PC-9 (cell line): ENCODE measurements at regions not wholly inside any gene's neighbourhood (a gene's known extent, or its start where the extent isn't known, plus 50 kb on each side); places are given as distances from the start of the nearest gene placed in this dataset.

Experiments used
- CTCF ChIP-seq: fragments of 200-600 bp; sonication (generic); conservative IDR thresholded peaks from 2 replicates; pipeline ENCODE4 v1.6.1; 2017; ENCODE audit warnings: mixed run types, antibody characterized with exemption, mild to moderate bottlenecking, moderate library complexity
- EZH2 ChIP-seq: fragments of 200-600 bp; sonication (generic); IDR thresholded peaks from 2 replicates; pipeline ENCODE4 v1.8.0; 2017; ENCODE audit warnings: antibody characterized with exemption, low read depth

GRCh38 chr2:14988600-14988999, 356.1 kb downstream of the LRATD1 start:
- no peak for TF ChIP-seq CTCF
- TF ChIP-seq EZH2, result no peak
